GM18499 (cell line): ENCODE measurements at regions not wholly inside any gene's neighbourhood (a gene's known extent, or its start where the extent isn't known, plus 50 kb on each side); places are given as distances from the start of the nearest gene placed in this dataset.
"Not testable (repeated sequence)": the region's sequence is repeated elsewhere in the genome, so short reads cannot be mapped to it uniquely, and the experiment has no call there.

Source experiments
- ATAC-seq: cut with Tn5 transposase; IDR thresholded peaks from one replicate; pipeline ENCODE4 v1.9.1; 2021; ENCODE audit warnings: moderate number of reproducible peaks; ENCODE audit not compliant: insufficient read depth, unreplicated experiment

DNA sequence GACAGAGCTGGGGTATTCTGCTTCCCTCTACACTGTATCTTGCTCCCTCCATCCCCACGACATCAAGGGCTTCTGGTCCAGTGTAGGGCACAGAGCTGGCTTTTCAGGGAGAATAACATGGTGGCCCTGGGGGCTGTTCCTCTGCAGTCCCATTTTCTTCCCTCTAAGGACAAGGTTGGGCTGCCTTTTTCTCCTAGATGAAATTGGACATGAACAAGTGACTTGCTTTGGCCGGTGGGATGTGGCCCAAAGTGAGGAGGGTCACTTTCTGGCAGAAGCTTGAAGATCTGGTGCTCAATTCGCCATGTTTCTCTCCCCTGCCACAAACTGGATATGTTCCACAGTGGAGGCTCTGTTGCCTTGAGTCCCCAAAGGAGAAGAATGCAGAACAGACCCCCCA, 235.7 kb downstream of the EMX2 start:
- ATAC-seq: no peak

DNA sequence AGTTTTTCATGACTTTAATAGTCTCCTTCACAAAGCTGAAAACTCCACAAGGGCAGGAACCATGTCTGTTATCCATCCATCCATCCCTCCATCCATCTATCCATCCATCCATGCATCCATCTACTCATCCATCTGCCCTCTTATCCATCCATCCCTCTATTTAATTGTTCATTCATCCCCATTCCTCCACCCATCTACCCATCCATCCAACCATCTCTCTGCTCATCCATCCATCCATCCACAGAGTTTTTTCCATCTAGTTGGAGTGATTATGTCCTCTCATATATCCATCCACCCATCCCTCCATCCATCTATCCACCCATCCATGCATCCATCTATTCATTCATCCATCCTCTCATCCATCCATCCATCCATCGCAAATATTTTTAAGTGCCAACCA, 237.9 kb downstream of the EMX2 start:
- no peak for ATAC-seq

DNA sequence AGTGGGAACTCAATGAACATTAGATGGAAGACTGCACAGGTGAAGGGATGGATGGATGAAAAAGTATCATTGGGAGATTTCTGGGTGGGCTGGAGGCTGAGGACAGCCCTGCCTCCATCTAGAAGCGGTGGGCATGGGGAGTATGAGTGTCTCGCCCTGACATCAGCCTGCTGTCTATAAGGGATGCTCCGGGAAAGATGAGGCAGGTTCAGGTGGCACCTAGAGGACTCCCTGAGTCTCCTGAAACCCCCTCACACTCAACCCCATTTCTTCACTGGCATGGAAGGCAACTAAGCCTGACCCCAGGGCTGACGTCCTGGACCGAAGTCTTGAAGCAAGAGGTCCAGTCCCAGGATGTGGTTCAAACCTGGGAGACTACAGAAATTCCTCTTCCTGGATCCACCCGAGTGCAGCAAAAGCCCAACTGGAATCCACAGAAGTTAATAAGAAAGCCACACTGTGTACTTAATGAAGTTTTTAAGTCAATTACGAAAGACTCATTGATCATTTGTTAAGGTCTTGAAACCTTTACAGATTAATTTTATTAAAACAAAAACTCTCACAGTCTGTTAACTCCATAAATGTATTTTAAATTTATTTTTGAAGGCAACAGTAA, 238.8 kb downstream of the EMX2 start:
- no peak for ATAC-seq

DNA sequence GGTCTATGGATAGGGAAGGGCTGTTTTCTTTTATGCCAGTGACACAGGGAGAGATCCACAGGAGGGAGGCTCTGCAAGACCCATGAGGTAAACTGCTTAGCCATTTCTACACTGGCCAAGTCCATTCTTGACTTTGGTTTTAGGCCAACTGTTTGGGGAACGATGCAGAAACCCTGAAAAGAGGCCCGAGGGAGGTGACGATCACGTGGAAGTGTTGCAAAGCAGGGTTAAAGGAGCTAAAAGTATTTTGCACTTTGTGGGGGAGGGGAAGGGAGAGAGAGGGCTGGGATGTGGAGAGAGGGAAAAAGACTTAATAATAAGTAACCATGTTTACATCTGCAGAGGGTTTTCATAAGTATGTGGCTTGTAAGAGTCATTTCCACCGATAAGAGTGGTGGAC, 239.7 kb downstream of the EMX2 start:
- no peak for ATAC-seq

DNA sequence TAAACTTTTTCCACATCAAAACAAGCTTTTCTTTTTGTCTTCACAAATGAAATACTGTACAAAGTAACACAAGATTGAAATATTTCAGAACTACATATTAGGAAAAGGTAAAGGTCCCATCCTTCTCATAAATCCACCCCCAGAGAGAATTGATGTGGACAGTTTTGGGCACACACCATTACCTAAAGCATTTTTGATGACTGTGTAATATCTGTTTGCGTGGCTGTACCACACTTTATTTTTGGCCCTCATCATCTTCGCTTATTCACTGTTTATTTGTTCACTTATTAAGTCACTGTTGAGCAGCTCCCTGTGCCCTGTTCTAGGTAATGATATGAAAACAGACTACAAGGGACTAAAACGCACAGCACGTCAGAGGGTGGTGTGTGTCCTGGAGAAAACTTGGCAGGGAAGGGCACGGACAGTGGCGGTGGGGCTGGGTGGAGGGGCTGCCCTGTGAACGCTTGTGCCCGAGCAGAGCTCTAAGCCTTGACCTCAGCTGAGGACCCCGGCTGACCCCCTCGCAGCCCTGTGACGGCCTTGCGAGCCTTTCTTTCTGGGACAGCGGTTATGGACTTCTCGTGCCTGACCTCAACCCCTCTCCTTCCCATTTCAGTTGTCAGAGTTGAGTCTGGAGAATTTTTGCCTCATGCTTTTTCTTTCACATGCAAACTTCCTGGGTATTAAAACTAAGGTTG, 241.3 kb downstream of the EMX2 start:
- no peak for ATAC-seq

DNA sequence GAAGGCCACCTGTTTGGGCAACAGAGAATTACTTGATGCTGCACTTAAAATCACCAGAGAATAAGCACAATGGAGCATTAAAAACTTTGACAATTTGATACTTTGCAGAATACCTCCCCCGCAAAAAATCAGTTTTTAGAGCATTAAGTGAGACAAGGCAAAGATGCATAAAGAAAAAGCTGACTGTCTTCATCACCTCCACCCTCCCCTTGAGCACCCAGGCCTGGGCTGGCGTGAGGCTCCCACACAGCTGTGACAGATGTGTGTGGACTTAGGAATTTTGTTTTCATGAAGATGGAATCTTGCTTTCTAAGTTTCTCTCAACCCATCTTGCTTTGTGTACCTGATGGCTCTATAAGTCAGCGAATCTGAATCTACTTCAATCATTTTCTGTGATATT, 242.2 kb downstream of the EMX2 start:
- ATAC-seq: no peak

DNA sequence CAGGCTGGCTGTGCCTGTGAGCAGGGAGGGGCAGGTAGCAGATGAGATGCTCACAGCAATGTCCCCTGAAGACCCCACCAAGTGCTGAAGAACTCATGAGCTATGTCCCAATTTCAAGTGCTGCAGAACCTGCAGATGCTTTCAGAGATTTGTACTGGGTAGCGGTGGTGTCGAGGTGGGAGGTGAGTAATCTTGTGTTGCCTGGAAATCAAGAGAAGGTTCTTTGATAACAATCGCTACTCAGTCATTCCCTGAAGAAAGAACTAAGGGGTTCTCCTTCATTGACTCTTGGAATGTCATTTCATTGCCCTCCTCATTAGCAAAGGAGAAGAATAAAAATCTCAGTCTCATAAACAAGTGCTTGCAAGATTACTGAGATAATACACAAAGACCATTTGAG, 246.4 kb downstream of the EMX2 start:
- ATAC-seq: no peak

DNA sequence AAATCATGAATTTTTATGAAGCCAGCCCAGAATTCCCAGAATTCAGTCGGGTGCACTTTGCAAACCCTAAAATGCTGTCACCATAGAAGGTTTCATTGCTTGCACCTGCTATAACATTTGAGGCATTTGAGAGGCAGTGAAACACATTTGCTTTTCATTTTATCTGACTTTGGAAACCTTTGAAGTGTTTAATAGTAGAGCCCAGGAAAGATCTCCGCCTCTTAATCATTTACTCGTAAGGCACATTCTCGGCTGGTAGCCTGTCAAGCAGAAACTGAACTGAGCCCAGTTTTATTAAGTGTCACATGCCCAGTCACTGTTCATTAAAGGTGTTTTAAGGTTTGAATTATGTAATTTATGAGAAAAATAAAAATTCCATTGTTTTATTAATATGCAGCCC, 247.6 kb downstream of the EMX2 start:
- ATAC-seq: no peak

DNA sequence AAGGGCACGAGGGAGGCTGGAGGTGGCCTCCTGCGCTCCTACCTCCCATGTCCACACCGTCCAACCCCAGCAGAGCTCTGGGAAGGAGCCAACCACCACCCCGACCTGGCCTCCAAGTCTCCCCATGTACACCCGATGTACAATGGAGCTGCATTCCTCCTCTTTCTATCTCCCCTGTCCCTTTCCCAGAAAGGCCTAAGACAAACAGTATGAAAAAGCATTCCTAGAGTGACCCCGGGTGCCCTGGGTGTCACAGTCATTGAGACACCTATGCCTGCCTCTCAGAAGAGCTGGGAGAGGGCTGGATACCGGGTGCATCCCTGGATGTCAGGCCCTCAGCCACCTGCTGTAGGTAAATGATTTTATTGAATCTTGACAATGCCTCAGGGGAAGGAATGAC, 248.1 kb downstream of the EMX2 start:
- no peak for ATAC-seq

DNA sequence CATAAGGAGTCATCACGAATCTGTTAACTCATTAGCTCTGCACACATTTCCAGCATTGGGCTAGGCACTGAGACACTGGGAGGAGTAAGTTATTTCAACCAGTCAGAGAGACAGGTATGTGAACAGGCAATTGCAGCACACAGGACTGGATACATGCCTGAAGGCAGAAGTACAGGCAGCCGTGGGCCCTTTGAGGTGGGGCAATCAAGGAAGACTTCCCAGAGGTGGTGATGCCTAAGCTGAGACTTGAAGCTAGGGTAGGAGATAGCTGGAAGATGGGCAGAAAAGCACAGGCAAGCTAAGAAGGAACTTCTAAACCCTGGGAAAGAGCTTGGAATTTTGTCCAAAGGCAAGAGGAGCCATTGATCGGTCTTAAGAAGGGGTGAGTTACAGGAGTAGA, 249.7 kb downstream of the EMX2 start:
- no peak for ATAC-seq

DNA sequence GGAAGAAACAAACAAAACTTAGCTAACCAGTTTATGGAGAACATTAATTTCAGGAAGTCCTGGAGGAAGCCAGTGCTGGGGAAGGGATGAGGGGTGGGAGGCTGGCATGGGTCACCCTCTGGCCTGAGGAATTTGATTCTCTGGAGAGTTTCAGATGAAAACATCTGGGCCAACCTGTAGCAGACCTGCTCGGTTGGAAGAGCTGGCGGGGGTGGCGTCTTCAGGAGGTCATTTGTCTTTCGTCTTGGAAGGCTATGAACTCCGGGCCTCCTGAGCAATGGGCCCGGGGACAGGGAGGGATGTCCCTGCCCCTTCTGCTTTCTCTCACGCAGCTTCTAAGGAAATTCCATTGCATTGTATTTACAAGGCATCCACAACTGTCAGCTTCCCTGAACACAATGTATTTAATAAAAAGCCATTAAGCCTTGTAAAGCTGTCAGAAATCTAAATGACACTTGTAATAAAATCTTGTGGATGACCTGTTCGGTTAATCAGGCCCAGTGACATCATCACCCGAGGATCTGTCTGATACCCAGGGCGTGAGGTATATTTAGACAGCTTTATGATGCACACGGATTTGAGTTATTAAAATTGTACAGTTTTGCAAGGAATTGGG, 250.5 kb downstream of the RAB11FIP2 start:
- no peak for ATAC-seq

DNA sequence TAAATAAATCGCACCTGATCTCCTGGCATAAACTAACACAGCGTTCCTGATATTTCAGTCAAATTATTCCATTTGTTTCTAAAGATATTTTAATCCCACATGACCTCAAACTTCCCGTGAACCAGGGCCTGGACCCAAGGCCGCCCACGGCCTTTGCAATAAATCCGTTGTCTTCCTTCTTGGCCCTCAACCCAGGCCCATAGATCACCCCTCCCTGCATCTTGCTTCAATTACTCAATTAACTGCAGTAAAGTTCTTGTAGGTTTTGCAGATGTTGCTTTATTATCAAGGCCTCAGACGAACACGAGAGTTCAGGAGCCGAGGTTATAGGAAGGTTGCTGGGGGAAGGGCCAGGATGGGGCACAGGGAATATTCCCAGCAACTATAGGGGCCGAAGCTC, 249.4 kb downstream of the RAB11FIP2 start:
- ATAC-seq: no peak

DNA sequence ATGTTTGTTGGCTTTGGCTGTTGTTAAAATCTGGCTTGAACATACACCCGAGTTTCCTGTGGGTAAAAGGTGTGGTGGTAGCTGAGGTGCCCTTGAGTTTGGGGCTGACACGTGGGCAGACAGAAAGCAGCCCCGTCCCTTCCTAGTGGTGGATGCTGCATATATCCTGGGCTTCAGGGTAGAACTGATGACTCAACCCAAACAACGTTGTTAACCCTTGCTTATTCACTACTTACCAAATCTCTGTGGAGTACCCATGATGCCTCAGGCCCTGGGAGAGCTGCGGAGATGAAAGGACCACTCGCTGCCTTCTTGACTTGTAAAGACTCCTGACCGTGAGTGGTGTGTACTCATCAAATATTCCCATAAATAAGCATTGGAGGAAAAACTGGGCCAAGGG, 245.1 kb downstream of the RAB11FIP2 start:
- ATAC-seq: no peak

DNA sequence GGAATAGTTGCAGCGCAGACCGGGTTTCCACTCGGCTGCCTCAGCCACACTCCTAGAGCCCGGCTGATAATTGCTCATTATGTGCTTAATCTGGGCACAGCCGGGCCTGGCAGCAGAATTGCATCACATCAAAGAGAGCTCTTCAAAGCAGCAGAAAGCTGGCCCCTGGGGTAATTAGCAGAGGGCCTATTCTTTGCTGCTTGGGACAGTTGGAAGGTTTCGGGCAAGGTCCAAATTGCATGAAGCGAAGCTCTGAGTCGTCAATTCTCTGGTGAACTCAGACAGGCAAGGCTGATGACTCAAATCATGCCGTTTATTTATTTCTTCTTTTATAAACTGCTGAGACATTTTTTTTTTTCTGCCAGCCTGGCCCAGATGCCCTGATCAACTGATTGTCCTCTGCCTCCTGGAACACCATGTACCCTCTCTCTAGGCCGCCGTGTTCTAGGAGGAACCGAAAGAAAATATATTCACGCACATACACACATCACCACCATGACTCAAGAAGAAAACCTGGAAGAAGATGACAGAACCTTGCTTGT, 242.2 kb downstream of the RAB11FIP2 start:
- ATAC-seq: no peak

DNA sequence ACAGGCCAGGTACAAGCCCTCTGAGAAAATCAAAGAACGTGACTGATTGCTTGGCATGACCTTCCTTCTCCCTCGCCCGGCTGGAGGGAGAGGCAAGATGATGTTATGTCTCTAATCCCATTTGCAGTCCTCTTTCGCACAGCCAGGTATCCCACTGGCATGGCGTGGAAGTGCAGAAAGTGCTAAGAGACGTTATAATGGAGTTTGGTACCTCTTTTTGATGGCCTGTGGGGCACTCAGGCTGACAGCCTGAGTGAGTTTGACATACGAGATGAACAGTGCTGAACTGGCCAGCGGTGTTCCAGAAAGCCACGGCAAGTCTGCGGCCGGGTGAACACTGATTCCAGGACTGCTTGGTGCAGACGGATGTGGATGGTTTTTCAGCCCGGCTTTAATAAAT, 241.6 kb downstream of the RAB11FIP2 start:
- ATAC-seq: no peak

DNA sequence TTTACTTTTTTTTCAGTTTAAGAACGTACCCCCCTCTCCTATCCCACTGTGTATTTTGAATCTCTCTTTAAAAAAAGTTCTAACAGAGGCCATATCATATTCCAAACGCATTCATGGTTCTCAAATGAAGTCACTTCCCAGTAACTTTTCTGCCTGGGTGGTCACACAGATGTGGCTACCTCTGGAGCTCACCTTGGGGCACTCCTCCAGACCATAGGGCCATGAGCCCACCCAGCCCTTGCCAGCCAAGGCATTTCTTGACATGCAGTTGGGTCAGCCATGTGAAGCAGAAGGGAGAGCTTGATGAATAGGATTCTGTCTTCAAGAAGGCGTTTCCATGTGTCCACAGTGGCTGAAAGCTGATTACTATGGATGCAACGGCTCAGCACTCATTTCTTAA, 239.3 kb downstream of the RAB11FIP2 start:
- no peak for ATAC-seq

DNA sequence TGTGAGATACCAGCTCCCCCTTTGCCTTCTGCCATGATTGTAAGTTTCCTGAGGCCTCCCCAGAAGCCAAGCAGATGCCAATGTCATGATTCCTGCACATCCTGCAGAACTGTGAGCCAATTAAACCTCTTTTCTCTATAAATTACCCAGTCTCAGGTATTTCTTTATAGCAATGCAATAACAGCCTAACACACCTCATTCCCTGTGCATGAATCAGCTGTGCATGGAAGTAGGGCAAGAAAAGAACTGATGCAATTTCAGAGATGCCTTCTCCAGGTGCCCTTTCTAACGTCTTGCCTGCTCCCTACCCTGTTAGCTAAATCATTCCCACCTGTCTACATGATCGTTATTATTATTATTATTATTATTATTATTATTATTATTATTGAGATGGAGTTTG, 230.9 kb downstream of the RAB11FIP2 start:
- not testable (repeated sequence) for ATAC-seq

DNA sequence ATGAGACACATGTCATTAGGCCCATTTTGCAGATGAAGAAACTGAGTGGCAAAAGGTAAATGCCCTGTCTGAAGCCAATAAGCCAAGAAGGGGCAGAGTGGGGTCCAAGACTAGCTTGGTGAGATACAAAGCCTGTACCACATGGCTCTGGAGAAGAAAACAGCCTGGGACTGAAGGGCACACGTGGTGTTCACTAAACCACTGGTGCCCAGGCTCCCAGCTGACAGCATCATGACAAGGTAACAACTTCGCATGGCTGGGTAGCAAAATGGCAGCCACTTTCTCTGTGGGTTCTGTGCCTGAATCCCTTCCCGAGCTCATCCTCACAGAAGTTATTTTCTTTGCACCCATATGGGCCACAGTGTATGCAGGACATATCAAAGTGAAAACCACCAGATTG, 229.6 kb downstream of the RAB11FIP2 start:
- ATAC-seq: no peak

DNA sequence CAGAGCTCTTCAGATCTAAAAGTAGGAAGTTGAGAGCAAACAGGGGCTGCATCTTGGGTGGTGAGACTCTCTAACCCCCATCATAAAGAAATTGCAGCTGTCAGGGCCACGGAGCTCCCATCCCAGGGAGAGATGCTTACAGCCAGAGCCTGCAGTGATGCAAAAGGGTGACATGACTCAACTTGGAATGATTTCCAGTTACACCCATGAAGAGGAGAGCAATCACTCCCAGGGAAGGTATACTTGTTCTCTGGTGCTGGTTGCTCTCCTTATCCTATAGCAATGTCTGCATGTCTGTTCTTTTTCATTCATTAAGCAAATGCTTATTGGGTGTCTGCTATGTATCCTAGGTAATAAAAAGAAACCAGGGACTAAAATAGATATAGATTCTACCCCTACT, 228.0 kb downstream of the RAB11FIP2 start:
- ATAC-seq: no peak

DNA sequence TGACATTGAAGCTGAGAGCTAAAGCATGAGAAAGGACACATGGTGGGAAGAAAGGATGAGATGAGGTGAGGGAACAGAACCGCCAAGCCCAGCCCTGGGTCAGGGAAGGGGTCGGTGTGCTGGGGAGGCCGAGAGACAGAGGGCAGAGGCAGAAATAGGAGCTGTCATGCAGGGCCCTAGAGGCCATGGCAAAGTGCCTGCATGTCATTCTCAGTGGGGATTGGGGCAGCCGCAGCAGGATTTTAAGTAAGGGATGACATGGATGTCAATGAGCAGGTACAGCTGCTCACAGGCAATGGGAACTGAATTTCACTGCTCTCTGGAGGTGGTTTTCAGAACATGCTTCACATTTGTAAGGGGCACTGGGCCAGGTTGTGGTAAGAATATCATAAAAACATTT, 227.4 kb downstream of the RAB11FIP2 start:
- no peak for ATAC-seq

DNA sequence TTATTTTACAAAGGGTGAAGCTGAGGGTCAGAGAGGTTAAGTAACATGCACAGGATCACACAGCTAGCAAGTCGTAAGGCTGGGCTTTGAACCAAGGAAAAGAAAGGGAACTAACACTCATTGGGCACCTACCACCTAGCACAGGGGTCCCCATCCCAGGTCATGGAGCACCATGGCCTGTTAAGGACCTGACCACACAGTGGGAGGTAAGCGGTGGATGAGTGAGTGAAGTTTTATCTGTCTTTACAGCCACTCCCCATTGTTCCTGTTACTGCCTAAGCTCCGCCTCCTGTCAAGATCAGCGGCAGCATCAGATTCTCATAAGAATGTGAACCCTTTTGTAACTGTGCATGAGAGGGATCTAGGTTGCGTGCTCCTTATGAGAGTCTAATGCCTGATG, 222.8 kb downstream of the RAB11FIP2 start:
- no peak for ATAC-seq

DNA sequence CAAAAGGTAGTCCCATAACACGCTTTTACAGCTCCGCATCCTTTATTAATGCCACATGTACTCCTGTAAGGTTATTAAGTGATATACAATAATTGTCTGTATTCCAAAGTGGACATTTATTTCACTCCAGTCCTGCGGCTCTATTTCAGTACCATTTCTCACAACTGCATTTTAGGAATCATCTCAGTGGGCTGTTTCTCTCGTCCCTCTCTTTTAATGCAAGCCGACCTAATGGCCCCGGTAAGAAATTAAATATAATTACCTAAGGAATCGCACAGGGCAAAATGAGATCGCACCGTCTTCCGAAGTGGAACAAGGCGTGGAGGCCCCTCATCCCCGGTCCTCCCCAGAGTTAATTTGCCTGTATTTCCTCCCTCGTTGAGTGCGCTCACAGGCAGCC, 216.5 kb downstream of the RAB11FIP2 start:
- ATAC-seq: no peak
